ENCODE measurements at regions not wholly inside any gene's neighbourhood (a gene's known extent, or its start where the extent isn't known, plus 50 kb on each side); places are given as distances from the start of the nearest gene placed in this dataset.

DNA sequence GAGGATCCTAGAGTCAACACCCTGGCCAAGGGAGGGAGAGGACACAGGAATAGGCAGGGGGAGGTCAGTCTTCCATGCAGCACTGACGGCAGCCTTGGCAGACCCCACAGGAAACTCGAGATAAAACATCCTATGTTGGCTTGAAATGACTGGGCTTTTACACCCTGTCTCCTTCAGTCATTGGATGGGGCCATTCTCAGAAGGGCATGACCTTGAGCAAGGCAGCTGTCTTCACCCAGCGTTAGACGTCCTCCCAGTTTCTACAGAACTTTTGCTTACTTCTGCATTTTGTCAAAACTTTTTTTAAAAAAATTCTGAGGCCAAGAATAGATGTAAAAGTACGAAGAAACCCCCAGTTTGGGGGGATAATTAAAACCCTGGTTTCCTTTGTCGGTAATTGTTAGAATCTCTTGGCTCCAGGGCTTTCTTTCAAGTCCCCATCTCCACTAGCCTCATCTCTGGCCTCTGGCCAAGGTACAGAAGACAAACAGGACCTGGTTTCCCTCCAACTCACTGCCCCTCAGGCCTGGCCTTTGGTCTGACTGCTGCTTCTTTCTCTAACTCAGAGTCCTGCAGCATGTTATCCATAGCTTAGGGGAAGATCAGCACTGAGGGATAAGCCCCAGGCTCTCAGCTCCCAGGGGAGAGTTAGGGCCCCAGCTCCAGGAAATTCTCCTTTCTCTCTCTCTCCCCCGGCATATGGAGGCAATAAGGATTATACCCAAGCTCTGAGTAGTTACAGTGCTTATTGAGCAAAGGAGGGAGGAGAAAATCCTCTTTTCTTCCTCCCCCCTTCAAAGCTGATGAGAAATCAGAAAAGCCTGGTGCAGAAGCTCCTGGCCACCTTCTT is 51.6 kb upstream of the KCND3 start:
- no peak for DNase-seq

DNA sequence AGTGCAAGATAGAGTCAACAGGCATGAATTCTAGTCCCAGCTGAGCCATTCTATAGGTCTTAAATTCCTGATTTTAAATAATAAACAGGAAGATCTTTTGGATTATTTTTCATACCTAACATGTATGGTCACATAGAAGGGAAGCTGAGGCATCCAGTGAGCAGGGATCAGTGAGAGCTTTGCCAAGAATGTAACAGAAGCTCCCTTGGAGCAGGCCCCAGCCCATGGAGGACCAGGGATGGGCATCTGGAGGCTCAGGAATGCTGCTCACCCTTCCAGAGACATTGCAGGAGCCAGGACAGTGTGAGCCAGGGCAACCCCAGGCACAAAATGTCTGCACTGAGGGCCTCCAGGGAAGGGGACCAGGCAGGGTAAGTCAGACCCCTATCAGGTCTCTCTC is 54.4 kb upstream of the KCND3 start:
- DNase-seq, result no peak

DNA sequence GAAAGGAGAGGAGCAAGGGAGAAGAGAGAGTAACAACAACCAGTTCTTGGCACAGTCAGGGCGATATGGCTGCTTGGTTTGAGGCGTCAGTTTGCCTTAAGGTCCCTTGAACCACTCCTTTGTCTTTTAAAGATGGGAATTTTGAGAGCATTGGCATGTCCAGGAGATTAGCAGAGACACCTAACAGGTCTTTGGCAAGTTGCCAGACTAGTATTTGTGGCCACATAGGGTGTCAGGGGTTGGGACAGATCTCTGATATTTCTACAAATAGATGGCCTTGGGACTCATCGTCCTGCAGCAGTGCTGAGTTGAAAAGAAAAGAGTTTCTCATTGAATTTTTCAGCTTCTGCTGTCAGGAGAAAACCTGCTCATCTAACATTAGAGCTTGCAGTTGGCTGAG is 55.3 kb upstream of the KCND3 start:
- no peak for DNase-seq

DNA sequence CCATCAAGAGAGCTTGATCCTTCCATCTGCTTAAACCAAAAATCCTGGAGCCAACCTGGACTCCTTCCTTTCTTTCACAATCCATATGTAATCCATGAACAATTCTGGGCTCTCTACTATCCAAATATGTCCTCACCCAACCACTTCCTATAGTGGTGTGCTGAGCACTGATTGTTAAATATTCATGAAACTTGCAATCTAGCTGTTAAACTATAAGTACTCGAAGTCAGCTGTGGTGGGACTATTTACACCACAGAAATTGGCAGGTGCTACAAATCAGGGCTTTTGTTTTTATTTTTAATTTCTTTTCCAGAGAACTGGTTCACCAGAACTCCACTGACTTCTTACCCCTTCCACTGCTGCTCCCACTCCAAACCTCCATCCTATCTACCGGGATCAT is 57.2 kb upstream of the KCND3 start:
- no peak for DNase-seq

DNA sequence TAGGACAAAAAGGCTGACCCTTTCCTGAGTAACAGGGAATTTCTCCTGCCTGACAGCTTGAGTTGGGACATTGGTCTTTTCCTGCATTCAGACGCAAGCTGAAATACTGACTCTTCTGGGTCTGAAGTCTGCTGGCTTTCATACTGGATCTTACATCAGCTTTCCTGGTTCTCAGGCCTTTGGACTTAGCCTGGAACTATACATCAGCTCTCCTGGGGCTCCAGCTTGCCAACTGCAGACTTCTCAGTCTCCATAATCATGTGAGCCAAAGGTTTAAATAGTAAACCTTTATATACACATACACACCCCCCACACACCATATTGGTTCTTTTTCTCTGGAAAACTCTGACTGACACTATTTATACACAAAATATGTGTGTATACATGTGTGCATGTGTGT is 59.0 kb upstream of the KCND3 start:
- DNase-seq, result no peak

DNA sequence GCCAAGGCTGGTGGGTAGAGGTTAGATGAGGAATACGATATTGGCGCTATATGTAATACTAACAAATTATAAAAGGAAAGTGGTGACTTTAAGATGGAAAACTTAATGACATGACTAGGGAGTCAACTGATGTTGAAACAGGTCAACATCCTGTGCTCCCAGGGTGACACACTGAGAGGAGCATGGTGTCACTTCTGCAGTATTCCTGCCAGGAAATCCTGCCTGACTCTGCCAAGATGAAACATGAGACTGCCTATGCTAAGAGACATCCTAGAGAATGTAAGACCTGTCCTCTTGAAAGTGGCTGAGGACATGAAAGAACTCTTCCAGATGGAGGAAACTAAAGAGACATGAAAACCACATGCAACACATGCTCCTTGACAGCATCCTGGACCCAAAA is 65.0 kb upstream of the KCND3 start:
- no peak for DNase-seq

DNA sequence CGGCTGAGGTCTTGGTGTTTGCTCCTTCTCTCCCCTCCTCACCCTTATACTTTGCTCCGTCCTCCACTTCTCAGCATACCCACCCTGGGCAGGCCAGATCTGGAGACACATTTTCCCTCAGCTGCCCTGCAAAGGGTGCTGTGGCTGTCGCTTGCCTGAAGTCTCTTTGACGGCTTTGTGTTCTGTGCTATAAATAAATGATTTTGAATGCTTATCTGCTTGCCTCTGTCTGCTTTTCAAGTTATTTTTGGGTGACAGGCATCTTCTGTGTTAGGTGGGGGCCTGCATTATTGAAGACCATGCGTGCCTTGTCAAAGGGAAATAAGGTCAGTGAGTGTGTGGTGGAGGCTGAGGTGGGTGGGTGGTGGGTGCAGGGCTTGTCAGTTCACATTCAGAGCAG is 66.9 kb upstream of the KCND3 start:
- DNase-seq, result no peak

DNA sequence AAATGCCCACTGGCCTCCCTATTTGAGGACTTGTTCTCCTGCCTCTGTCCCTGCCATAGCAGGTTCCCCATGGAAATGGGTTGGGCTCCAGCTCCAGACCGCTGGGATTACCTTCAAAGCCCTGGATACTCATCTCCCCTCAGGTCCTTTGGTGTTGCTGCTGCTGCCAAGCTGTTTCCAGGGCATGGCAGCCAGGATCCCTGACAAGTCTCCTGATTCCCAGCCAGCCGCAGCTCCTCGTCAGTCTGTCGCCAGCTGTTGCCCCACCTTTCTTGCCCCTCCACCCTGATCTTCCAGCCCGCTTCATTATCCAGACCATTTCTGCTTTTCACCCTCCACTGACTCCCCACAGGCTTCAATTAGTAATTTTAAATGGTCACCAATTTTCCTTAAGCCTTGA is 68.3 kb upstream of the KCND3 start:
- DNase-seq, result no peak

DNA sequence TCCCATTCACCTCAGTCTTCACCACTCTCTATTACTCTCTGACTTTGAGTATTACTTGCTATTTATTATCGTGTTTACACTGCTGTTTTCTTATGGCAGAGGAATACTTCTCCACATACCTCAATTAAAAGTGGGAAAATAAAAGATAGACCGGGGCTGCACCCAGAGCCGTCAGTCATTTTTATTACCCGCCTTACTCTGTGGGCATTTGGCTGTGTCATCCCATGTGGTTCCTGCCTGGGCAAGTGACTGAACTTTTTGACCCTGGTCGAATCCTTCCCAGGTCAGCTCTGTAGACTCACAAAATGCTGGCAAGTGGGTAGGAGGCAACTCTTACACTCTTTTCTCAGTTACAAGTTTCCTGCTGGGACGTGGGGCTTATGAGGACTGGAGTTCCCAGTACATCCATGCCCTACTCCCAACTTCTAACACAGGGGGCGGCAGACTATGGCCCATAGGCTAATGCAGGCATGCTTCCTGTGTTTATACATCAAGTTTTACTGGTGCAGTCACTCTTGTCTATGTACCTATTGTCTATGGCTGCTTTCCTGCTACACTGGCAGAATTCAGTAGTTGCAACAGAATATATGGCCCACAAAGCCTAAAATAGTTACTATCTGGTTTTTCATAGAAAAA is 69.5 kb upstream of the KCND3 start:
- peak in 1 of 2 experiments; percentile 16 for DNase-seq

DNA sequence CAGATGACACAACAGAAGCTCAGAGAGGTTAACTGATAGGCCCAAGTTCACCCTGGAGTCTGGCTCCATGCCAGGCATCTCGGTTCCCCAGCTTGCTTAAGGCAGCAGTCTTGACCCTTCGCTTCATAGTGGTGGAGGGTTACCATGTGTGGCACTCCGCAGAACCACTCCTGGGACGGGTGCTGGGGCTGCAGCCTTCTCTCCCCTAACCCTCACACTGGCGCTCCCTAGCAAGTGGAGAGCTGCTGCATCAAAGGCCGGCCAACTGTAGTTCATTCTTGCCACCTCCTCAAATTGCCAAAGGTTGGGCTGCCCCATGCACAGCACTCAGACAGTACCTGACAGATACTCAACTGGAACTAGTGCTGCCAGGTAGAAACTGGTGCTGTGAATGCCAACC is 70.2 kb upstream of the KCND3 start:
- DNase-seq, result no peak

DNA sequence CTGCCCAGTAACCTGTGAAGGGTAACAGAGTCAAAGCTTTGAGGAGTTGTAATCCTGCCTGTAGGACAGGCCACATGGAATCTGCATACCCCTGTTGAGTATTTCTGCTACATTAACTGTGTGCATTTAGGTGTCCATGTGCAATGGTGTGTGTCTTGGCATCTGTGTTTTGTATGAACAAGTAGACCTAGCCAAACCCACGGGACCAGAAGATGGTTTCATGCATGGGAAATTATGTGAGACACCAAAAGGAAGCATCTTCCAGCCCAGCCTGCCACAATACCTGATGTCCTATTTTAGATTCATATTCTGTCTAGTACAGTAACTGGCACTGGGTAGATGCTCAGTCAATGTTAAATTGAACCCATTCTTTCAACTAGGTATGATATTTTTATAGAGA is 70.8 kb upstream of the KCND3 start:
- peak in 1 of 2 experiments; percentile 4 for DNase-seq

DNA sequence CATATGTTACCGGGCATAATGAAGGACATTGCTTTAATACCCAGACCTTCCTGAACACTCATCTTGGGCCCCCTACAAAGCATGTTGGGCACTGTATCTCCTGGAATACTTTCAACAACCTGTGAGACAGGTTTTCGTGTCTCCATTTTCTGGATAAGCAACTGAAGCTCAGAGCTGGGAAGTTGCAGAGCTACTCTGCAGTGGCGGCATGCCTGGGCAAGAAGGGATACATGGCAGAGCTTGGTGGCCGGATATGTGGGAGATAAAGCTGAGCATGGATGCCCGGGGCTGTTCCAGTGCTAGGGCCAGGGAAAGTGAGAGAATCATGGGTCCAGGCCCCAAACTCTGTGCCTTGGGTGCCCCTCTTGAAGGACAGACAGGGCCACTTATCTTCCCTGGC is 71.6 kb upstream of the KCND3 start:
- DNase-seq, result no peak

DNA sequence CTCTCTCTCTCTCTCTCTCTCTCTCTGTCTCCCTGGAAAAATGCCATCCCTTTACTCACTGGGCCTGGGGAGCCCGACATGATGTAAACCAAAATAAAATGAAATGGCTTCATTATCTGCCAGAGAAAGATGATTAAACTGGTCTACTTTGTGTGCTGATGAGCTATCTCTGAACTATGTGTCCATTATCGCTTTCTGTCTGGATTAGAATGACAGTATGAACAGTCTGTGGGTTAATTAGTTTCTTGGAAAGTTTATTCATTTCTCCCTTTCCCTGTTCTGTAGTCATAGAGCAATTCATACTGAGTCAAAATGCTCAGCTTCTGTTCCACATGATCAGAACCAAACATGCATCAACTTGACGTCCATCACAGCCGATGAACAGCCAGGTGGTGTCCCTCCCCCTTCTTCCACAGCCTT is 72.4 kb upstream of the KCND3 start:
- DNase-seq, result no peak

DNA sequence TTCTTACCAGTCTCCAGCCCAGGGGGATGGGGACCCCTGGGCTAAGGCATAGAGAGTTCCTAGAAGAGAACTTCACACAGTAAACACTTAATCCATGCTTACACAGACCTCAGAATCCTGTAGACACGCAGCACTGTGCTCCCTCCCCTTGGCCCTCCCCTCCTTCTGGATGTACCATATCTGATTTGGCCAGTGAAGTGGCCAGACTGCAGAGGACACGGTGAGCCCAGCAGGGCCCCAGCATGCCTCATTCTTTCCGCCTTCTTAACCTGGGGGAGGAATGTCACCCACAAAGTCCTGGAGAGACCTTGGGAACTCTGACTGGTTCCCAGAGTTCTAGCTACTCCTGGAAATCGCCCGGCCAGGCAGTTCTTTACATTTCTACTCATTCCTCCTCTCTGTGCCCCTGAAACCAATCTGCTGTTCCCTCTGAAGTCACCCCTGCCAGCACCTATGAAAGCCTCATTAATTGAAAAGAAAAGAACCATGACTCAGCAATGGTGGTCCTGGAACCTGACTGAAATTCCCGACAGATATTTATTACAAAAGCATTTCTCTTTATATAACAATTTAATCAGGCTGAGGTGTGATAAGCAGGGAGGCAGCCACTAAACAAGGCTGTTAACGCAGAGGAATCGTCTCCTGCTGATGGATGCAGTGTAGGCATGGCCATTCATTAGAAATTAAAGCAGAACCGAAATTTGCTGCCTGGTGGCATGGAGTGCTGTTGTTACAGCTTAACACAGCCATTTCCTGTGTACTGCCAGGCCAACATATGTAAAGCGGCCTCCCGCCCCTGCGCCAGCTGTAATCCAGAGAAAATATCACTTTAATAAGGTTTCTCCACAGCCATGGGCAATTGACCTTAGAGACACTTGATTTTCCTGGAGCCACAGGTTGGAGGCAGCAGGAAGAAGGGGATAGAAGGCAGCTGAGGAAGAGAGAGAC is 74.6 kb upstream of the KCND3 start:
- DNase-seq, result peak in 1 of 2 experiments; percentile 78

DNA sequence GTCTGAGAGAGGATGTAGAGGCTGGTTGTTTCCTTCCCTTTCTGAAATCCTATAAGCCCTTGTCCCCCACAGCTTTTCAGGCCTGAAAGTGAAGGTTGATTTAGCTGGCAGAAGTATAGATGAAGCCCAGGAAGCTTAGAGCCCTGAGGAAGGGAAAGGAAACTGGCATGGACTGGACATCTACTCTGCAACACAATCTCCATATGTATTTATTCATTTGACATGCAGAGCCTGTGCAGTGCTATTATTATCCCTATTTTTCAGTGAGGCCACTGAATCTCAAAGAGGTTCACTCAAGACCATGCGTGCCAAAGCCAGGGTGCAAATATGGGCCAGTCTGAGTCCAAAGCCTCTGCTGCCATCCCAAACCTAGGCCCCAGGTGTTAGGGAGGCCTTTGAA is 78.5 kb upstream of the KCND3 start:
- no peak for DNase-seq

DNA sequence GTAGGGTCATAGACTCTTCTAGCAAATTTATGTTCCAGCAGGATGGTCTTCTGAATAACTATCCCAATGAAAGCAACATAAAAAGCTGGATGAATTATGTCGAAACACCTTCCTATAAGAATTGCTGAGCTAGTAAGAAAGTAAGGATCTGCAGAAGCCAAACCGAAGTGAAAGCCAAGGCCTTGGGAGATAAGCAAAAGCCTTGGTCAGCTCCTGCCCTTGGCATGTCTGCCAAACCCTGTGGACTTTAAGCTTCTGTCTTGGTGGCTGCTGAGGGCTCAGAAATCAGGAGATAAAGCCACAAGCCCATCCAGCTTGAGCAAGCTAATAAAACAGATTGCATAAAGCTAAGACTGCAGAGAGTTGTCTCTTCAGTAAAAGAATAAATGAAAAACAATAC is 81.2 kb upstream of the KCND3 start:
- no peak for DNase-seq

DNA sequence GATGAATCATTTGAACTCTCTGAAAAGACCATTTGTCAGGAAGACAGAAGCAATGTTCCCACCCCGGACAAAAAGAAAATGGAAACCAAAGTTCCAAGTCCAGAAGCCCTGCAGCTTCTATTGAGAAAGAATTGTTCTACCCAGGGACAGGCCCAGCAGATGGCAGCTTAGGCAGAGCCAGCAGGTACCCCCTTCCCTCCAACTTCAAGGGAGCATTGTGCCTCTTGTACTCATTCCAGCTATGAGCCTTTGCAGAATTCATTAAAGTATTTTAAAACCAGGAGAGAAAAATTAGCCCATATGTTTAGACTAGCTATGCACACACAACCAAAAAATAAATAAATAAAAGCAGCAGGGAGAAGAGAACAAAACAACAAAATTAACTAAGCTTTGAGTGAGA is 85.2 kb upstream of the KCND3 start:
- DNase-seq, result no peak

DNA sequence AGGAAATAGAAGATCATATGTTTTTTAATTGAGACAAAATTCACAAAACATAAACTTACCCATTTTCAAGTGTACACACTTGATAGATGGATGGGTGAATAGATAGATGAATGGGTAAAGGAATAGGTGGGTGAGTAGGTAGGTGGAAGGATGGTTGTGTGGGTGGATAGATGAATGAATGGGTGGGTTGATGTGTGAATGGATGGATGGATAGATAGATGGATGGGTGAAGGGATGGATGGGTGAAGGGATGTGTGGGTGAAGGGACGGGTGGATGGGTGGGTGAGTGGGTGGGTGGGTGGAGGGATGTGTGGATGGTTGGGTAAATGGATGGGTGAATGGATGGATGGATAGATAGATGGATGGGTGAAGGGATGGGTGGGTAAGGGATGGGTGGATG is 86.1 kb upstream of the KCND3 start:
- no peak for DNase-seq

DNA sequence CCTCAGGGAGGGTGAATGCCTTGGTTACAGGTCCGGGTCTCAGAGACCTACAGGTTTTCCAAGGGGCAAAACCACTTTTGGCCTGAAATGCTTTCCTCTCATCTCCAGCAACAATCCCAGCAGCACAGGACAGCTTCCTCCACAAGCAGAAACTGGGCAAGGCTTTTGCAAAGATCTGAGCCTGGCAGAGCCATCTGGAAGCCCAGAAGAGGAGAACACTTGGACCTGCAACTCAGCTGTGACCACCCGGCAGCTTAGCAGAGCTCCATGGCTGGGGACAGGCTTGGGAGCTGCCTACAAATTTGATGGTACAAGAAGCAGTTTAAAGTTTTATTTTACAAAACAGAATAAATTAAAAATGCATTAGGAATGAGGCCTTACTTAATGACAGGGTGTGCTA is 90.0 kb upstream of the KCND3 start:
- no peak for DNase-seq

DNA sequence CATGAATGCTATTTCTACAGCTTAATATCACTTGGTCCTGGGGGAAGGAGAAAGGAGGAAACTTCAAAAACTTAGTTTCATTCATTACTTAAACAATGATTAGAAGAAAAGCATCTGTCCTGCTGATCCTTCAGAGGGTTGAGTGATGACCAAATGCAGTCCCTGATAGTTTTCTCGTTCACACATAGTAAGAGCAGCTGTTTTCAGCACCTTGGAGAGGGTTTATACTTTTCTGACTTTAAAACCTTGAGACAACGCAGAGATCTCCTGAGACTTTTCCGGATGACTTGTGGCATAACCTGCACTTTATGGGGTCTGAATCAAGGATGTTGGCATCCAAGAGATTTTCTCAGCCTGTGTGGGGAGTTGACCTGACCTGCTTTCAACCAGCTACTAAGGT is 94.0 kb upstream of the KCND3 start:
- no peak for DNase-seq

DNA sequence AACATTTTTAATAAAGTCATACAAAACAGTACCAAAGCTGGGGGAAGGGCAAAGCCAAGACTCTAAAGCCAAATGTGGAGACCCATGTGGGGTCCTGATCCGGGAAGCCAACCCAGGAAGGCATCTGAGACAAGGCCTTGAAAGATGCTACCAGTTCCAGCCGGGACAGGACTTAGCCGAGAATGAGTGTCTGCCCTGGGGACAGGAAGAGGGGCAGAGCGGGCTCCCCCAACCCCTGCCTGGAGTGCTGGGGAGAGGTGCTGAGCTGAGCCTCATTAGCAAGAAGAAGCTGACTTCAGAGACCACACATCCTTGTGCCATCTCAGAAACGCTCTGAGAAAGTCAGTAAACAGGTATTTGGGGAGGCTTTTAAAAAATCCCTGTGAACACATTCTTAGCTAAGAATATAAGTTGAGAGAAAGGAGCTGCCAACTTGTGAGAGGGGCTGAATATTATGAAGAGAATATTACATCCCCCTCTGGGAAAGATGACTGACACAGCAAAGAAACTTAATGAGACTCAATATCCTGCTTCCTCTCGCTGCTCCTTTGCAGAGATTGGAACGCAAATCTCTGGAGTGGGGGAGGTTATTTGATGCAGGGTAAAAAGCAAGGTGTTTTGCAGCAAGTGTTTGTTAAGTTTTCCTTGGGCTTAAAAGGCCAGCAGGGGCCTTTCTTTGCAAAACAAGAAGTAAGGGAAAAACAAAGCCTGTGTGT is 103.3 kb upstream of the KCND3 start:
- no peak for DNase-seq

DNA sequence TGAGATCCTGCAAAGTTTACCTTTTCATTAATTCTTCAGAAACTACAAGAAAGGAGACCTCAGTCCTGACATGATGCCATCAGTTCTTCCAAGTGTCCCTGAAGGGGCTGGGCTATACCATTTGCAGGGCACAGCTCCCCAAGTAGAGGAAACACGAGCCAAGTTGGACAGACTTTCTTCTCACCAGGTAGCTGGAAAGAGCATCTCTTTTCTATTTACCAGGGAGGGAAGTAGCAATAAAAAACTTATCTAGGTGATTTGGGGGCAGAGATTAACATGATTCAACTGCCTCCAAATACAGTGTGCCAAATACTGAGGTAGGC is 103.9 kb upstream of the KCND3 start:
- DNase-seq, result no peak

DNA sequence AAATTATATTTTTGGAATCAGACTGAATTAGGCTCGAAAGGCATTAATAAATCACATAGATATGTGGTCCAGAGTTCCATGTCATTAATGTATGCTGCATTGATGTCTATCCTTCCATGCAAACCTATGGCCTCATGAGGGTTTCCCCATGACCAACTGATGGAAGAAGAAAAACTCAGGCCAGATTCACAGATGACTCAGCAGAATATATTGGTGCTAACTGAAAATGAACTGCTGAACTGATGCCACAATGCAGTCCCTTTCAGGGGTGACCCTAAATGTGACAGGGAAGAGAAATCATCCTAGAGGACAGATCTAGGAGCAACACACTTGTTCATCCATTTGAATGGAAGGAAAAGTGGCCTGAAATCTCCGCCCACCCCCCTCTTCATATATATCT is 110.5 kb upstream of the KCND3 start:
- DNase-seq, result no peak

All from NCI-H526 (cell line).